Right forelimb (tissue), 1 donor: ENCODE measurements at regions not wholly inside any gene's neighbourhood (a gene's known extent, or its start where the extent isn't known, plus 50 kb on each side); places are given as distances from the start of the nearest gene placed in this dataset.

ENCODE experiments used
- DNase-seq: peaks from one replicate; pipeline ENCODE4 v3.0.0-alpha.2; 2018

GRCh38 chr3:99430348-99431134, 207.9 kb upstream of the COL8A1 start:
- no peak for DNase-seq

GRCh38 chr3:99429502-99429901, 208.9 kb upstream of the COL8A1 start:
- DNase-seq = no peak

DNA sequence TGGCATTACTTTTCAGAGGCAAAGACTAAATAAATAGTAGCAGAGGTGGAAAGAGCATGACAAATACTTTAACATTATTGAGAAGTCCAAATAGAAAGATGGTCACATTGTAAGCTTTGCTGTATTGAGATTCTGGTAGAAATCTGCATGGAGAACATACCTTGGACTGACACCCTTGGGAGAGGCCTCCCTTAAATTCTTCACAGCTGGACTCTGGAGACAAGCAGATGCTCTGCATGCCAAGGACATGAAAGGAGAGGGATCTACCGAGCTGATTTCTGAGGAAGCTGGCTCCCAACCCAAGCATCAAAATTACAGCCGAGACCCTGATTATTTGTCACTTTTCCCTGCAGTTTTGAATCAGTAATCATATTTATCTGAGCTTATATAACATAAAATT, 212.5 kb upstream of the COL8A1 start:
- DNase-seq = no peak

DNA sequence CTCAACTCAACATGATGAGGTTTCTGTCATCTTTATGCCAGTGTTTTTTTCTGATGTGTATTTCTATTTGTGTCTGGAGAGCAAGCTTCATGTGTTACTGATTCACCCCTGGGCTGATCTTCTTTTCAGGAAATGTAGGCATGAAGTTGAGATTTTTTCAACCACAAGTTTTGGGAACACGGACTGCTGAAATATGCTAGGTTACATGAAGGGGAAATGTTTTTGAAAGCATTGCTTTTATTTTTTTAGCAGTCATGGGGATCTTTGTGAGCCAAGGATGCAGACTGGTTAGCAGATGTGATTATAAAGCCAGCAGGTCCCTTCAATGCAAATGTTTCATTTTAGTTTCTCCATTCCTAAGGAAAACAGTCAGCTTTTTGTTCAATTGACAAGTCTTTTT, 219.3 kb upstream of the COL8A1 start:
- no peak for DNase-seq

- no peak for DNase-seq
Measured at GRCh38 chr3:99418709-99419108, 219.7 kb upstream of the COL8A1 start.

DNA sequence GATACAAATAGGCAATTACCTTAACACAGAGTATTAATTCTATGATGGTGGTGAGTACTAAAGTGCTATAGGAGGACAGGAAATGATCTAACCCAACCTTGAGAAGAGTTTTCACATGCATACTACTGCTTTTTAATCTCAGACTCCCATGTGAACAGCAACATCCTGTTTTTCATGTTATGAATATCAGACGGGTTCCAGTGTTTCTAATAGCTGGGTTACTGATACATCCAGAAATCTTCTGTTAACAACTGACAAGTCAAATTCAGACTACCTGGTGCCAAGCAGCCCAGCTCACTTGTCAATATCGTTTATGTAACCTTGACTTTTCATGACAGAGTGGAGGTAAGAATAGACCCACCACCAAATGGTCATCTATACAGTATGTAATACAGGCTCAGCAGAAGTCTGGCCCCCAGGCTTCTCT, 220.2 kb upstream of the COL8A1 start:
- DNase-seq = no peak

DNA sequence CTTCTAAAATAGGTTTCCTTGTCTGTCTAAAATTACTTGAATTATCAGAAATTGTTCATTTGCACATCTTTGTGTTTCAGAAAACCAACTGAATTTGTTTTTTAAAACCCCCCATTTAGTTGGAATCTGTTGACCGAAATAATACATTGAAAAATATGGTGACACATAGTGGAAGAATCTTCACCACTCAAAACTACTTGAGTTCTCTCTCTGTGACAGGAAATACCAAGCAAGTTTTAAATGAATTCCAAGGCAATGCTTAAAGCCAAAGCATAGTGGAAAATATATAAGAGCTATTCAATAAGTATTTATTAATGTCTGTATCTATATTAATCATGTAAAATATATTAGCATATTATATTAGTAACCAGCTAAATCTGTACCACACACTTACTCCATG, 224.9 kb upstream of the COL8A1 start:
- DNase-seq = no peak

DNA sequence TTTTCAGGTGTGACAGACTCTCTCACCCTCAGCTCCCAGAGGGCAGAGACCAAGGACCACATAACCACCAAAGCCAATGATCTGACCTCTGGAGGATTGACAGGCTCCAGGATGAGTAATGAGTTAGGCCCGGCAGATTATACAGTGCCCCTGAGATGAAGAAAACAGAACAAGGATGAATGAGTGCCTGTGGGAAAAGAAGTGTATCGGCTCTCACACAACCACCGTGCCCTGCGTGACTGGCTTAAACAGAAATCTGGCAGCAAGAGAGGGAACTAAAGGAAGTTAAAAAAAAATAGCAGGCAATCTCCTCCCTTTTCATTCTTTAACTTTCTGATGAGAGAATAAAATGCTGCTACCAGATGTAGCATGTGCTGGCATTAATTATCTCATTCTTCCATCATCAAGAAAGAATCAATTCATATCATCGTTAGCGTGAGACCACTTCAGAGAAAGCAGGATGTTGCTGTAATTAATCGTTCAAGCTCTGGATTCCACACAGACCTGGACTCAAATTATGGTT, 227.5 kb upstream of the COL8A1 start:
- DNase-seq = no peak

DNA sequence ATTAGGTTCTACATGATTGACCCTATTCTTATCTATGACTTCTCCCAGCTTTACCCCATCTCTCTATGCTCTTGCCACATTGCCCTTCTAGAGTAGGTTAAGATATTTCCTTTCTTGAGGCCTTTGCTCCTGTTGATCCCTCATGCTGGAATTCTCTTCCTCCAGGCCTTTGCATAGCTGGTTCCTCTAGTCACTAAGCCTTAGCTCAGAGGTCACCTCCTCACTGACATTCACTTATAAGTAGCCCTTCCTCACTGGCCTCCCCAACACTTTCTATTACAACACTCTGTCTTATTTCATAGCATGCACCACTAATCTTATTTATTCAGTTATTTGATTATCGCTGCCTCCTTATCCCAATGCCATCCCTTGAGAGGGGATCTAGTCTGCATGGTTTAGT, 228.4 kb upstream of the COL8A1 start:
- no peak for DNase-seq

DNA sequence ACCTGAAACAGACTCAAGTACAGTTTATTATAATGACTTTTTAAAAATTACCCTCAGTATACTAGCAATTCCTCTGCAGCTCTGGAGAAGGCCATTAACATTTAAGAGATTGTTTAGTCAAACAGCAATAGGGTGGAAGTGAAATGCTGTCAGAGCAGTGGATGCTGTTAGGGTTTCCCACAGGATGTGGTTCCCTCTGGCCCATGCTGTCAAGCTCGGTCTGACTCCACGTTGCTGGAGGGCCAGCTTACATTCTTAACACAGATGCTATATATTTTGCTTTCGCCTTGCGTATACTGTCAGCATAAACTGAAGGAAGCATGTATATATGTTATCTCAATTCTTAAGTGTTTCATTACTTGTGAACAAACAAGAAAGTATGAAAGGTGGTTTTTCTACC, 231.1 kb upstream of the COL8A1 start:
- no peak for DNase-seq

DNA sequence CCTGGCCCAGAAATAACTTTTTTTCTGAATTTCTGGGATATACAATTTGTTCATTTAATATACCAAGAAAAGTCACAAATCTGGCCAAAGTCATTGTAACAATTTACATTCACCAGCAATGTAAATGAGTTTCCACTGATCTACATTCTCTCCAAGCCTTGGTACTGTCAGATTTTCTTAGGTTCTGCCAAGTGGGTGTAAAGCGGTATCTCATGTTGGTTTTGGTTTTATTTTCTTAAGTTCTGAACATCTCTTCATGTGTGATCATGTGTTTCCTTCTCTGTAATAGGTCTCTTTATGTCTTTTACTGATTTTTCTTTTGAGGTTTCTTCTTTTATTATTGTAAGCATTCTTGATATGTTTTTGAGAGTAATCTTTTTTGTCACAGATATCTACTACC, 235.6 kb upstream of the COL8A1 start:
- DNase-seq = no peak

DNA sequence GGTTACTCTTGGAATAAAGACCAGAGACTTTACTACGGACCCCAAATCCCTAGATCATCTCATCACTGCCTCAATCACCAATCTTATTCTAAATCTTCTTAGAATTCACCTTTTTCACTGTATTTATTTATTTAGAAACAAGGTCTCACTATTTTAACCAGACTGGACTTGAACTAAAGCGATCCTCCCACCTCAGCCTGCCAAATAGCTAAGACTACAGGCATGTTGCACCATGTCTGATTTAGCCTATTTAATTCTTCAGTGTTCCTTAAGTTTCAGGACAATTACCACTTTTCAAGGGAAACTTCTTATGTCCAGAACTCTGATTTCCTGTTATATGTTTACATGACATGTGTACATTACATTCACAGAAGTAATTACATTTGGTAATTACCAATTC, 238.0 kb upstream of the COL8A1 start:
- DNase-seq = no peak

DNA sequence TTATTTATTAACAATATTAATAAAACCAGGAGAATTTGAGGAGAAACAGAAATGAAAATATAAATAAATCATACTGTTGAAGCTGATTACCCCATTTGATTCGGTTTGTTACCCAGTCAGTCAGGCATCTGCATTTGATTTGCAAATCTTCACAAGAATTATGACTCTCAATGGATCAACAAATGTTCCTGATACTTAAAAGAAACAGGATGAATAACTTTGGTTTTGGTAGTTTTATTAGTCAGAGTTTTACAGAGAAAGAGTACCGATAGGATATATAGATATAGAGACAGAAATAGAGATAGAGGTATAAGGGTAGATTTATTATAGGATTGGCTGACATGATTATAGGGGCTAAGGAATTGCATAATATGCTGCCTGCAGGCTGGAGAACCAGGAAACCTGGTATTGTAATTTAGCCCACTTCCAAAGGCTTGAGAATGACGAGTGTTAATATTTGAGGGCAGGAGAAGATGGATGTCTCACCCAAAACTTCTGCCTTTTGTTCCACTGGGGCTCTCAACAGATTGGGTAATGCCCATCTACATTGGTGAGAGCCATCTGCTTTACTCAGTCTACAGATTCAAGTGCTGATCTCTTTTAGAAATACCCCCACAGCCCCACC, 241.6 kb upstream of the COL8A1 start:
- no peak for DNase-seq

GRCh38 chr3:99394831-99395778, 243.3 kb upstream of the COL8A1 start:
- no peak for DNase-seq

GRCh38 chr3:99393961-99394360, 244.4 kb upstream of the COL8A1 start:
- DNase-seq = no peak

- DNase-seq = no peak
Measured at GRCh38 chr3:99388780-99389179, 249.6 kb upstream of the COL8A1 start.

- DNase-seq = no peak
Measured at GRCh38 chr3:99384596-99384995, 253.8 kb upstream of the COL8A1 start.

DNA sequence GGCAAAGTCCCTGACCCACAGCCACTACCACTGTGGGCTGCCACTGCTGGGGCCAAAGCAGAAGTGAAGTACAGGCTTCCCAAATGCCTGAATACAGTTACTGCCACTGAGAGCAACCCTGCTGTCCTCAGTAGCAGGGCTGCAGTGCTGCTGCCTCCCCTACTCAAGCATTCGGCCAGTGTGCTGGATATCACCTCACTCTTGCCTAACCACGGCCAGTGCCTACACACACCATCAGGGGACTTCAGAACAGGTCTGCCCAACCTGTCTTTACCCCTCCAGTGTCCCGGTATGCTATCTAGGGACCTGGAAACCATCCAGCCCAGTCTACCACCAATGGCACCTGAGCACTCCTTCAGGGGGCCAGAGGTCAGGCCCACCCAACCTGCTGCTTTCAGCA, 261.5 kb upstream of the COL8A1 start:
- DNase-seq = no peak

GRCh38 chr3:99373846-99374210, 264.6 kb upstream of the COL8A1 start:
- no peak for DNase-seq

GRCh38 chr3:99373088-99373845, 265.1 kb upstream of the COL8A1 start:
- no peak for DNase-seq

- DNase-seq = no peak
Measured at GRCh38 chr3:99366663-99367429, 271.5 kb upstream of the COL8A1 start.

DNA sequence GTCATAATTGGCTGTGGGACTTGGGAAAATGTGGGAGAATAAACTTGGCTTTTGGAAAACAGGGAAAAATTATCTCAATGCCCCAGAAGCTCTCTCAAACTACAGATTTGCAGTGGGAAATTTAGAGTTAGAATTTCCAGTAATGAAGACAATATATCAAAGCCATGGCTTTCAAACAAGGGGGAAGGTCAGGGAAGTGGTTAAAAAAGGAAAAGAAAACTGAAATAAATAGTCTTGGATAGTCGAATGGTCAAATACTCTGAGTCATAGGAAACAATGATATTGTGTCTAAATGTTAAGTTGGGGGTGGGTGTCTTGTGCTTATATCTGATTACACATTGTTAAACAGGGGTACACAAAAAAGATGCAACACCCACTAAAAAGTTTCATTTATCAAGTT, 272.4 kb upstream of the COL8A1 start:
- no peak for DNase-seq
